ENCODE measurements at regions not wholly inside any gene's neighbourhood (a gene's known extent, or its start where the extent isn't known, plus 50 kb on each side); places are given as distances from the start of the nearest gene placed in this dataset.

DNA sequence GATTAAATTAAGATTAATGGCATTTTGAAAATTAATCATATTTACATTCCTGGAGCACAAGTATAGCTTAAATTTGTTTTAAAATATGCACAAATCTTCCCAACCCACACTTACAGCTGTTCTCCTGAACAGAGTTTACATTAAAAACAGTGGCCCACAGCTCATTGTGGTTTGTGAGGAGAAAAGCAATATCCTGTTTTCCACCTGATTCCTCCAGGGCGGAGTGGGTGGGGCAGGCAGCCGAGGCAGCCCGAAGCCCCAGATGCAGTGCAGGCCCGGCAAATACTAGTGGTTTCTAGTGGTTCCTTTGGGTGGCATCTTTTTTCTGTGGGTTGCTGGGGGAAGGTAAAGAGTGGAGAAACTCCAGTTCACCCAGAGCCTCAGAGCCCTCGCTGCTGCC, 280.8 kb downstream of the ARHGAP12 start:
- no peak for DNase-seq

DNA sequence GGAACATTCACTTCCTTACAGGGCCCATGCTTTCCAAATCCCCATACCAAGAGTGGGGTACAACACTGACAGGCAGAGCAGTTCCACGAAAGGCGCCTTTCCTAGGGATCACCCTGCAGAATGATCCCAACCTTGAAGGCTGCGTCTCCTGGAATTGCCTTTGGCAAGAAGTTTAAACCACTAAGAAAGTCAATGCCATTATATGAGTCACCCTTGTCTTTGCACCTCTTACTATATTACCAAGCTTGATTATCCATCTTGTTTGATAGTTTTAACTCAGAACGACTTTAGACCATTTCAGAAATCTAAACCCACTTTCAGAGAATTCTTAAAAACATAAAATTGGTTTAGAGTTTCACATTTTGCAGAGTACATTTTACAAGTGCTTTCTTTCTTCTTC, 282.1 kb downstream of the ARHGAP12 start:
- DNase-seq, result no peak

DNA sequence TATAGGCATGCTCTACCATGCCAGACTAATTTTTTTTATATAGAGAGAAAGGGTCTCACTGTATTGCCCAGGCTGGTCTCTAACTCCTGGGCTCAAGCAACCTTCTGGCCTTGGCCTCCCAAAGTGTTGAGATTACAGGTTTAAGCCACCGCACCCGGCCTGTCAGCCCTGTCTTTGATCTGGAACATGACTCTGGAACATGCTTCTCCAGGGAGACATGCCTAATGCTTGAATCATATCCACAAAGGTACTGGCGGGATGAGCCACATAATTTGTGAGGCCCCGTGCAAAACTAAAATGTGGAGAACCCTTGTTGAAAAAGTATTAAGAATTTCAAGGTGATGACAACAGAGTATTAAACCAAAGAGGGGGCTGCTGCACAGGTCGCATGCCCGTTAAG, 282.8 kb downstream of the ARHGAP12 start:
- no peak for DNase-seq

DNA sequence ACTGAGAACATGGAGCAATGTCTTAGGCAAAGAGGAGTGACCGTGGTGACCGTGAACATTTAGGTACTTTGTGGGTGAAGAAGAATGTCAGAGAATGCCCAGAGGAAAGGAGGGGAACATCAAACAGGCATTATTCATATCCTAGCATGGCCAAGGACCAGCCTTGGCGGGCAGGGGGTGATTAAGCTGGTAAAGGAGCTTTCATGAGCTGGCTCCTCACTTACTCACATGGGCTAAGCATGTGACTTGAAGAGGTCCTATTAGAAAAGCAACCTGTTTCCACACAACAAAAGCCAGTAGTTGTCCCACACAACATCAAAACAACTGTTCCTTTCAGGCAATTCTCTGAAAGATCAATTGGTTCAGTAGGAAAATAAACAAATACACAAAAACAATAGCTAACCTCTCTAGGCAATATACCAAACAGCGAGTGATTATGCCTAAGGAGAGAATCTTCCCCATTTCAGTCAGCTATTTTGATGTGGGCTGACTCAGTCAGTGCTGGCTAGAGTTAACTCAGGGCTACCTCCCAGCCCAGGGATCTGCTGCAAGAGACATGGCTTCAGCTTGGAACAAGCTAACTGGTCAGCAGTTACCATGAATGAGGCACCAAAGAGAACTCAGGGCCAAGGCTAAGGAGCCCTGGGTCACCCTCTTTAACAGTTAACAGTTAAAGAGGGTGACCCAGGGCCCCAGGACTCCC, 283.5 kb downstream of the ARHGAP12 start:
- DNase-seq, result no peak

DNA sequence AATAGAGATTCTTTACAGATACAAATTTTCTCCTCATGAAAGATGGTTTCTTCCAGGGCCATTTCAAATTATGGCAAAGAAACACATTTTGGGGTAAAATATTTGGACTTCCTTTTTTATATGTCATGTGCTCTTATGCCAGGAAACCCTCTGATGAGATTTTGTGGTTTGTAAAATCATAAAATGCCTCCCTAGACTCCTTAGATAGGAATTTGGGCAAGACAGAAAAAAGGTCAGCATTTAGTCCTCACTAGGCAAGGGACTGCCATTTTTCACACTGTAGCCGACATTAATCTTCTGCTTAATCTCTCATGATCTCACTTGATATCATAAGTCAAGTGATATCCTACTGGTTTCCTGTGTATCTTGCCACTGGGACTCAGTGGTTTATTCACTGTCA, 286.4 kb downstream of the ARHGAP12 start:
- no peak for DNase-seq

GRCh38 chr10:31635415-31636065, 293.1 kb downstream of the ARHGAP12 start:
- DNase-seq, result no peak

DNA sequence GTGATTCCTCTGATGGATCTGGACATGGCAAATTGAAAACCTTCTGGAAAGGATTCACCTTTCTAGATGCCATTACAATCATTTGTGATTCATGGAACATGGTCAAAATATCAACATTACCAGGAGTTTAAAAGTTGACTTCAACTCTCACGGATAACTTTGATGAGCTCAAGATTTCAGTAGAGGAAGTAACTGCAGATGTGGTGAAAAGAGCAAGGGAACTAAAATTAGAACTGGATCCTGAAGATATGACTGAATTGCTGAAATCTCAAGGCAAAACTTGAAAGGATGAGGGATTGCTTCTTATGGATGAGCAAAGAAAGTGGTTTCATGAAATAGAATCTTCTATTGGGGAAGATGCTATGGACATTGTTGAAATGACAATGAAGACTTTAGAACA, 293.6 kb downstream of the ARHGAP12 start:
- no peak for DNase-seq

DNA sequence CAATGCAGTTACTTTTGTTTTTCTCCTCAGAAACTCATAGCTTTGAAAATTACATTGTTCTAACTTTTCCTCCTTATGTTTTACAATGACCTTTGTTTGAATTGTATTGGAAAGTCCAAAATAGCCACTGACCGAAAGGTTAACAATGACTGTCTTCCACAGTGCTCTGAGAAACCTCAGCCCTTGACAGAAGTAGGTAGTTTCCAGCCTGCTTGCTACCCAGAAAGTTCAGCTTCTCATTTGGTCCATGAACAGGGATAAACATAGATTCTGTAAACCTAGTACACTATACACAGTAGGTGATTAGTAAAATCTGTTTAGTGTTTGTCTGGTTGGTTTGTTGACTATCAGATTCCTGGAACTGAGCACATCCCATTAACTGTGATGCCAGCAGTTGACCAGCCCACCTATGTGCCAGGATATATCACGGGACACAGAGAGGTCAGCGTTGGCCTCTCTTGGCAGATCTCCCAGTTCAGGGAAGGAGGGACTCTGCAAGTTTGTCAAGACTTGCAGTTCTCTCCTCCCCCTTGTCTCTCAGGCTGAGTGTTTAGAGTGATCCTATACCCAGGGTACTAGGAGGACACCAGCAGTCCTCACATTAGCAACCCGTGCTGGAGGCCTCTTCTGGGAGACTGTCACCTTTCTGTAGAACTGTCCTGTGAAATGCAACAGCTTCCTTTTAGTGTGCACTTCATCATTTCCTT, 297.6 kb downstream of the ARHGAP12 start:
- no peak for DNase-seq

- DNase-seq, result no peak
Observed at GRCh38 chr10:31625566-31625965, 303.1 kb downstream of the ARHGAP12 start.

- DNase-seq, result no peak
Observed at GRCh38 chr10:31624611-31625010, 304.0 kb downstream of the ARHGAP12 start.

DNA sequence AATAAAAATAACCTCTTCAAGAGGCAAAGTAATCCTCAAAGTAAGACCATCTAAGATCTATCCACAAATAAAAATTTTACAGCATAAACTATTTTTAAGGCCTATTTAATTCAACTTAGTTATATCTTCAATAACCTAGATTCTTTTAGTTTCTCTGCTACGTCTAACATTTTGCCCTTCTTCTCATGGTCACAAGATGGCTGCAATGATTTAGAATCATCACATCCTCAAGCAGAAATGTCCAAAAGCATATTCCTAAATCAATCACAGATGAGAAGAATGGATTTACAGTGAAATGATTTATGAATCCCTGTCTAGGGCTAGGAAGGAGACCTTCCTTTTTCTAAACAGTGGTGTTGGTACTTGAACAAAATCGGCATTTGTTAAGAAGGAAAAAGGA, 304.7 kb downstream of the ARHGAP12 start:
- DNase-seq, result no peak

- no peak for DNase-seq
Observed at GRCh38 chr10:31623466-31623865, 304.4 kb downstream of the ZEB1 start.

GRCh38 chr10:31622978-31623377, 304.0 kb downstream of the ZEB1 start:
- DNase-seq, result no peak

DNA sequence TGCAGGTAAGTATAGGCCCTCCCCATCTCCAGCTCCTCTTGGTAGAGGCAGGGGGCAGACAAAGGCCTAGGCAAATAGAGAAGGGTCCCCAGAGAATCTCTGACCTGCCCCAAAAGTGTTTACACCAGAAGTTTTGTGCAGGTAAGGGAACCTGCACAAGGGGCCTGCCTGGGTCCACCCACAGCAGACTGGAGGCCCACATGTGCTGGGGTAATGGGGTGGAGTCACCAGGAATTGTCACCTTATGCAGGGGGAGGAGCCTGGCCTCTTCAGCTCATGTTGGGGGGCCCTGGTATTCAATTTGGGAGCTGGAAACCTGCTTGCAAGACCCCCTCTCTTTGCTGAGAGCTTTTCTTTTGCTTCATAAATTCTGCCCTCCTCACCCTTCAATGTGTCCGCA, 302.7 kb downstream of the ZEB1 start:
- no peak for DNase-seq

DNA sequence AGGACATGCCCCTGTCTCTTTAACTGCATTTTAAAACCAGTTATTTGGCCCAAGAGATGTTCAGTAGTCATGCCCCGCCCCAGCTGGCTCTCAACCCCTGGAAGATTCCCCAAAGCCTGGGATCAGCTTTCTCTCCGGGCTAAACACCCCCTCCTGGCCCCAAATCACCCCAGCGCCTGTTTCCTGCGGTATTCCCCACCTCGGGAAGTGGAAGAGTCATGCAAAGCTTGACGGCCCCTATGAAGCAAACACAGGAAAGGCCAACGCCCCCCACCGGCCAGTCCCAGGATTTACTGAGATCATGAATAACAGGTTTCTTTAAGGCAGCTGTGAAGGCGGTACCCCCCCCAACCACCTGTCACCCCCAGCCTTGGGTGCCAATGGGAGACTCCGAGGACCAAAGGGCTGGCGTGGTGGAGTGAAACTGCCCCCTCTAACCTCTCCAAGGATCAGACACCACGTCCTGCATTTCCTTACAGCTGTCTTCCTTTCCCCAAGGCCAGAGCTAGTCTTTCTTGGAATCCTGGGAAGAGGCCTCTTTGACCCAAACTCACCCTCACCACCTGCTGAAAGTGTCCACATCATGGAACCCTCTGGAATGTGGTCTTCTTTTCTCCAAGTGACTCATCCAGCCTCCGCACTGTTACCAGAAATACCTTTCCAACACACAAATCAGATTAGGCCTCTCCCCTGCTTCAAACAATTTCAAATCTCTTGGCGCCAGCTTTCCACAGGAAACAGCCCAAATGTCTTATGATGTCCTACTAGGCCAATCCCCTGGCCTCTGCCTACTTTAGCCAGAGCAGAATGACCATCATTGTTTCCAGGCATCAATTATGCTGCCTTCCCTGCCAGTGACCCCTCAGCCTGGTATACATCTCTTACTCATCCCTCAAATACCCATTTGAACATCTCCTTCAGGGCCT, 301.5 kb downstream of the ZEB1 start:
- DNase-seq, result no peak

- no peak for DNase-seq
Observed at GRCh38 chr10:31619531-31620061, 300.6 kb downstream of the ZEB1 start.

- no peak for DNase-seq
Observed at GRCh38 chr10:31618541-31619291, 299.7 kb downstream of the ZEB1 start.

- no peak for DNase-seq
Observed at GRCh38 chr10:31617757-31618156, 298.7 kb downstream of the ZEB1 start.

DNA sequence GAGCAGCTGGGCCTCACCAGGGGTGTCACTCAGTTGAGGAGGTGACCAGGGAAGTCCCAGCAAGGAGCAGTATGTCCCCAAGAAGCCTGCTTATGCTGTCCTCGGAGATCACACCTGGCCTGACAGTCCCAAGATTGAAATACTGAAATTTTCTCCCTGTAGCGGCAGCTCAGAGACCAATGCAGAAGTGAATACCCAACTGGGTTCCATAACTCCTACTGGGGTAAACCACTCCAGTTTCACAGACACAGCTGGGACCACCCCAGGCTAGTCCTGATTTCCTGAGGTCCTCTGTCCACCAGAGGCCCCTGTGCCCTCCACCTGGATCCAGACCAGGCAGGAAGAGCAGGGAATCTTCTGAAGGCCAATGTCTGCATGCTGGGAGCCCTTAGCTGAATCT, 298.1 kb downstream of the ZEB1 start:
- no peak for DNase-seq

DNA sequence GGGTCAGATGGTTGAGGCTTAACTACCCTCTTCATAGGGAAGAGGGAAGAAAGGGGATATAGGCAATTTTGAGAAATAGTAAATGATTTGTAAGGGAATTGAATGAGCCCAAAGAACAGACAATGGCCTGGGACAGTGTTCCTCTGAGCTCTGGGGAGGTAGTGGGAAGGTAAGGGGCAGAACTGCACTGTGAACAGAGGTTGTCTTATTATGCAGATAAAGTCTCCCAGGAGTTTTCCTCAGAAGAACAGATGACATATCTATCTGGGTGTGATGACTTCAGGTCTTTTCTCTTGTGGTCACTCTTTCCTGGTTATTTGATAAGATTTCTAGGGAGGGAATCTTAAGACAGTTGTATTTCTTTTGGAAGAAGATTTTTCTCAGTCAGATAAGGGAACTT, 296.1 kb downstream of the ZEB1 start:
- no peak for DNase-seq

DNA sequence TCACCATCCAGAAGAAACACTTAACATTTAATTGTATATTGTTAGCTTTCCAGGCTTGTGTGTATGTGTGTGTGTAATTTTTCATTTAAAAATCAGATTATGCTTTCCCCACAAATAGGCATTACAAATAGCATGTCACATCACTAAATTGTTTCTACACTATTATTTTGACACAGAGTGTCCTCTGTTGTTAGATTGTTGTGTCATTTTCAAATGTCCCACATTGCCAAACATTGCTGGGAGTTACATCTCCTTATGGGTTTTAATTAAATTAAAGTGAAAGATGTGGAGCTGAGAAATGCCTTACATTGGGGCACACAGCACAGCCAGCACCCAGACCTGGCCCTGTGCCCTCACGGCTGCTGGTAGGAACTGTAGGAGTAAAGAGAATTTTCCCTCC, 295.6 kb downstream of the ZEB1 start:
- DNase-seq, result no peak

All from anterior cingulate cortex (tissue), 58 donors.